GM06990 (cell line): ENCODE measurements at regions not wholly inside any gene's neighbourhood (a gene's known extent, or its start where the extent isn't known, plus 50 kb on each side); places are given as distances from the start of the nearest gene placed in this dataset.

Source experiments
- DNase-seq: peaks from one replicate; pipeline ENCODE4 v3.0.0-alpha.2; 2011; ENCODE audit not compliant: insufficient read length; ENCODE audit errors: extremely low read depth
- H3K27me3 ChIP-seq: replicated peaks from 2 replicates; pipeline ENCODE4 v1.6.0; 2011; ENCODE audit warnings: low read length; ENCODE audit not compliant: control insufficient read depth, insufficient read depth
- H3K36me3 ChIP-seq: 2 replicates; pipeline ENCODE4 v1.5.1; 2011; ENCODE audit warnings: low read length; ENCODE audit not compliant: control insufficient read depth, insufficient read depth
- H3K4me3 ChIP-seq: replicated peaks from 2 replicates; pipeline ENCODE4 v1.5.1; 2011; ENCODE audit warnings: low read depth, mild to moderate bottlenecking, control low read depth, low read length
- TF ChIP-seq, protein P1 (sequence below): IDR thresholded peaks from 2 replicates; pipeline ENCODE4 v1.5.1; 2011; ENCODE audit warnings: low read length, control low read depth, mild to moderate bottlenecking, inconsistent platforms; ENCODE audit not compliant: insufficient read depth, poor library complexity, severe bottlenecking

DNA sequence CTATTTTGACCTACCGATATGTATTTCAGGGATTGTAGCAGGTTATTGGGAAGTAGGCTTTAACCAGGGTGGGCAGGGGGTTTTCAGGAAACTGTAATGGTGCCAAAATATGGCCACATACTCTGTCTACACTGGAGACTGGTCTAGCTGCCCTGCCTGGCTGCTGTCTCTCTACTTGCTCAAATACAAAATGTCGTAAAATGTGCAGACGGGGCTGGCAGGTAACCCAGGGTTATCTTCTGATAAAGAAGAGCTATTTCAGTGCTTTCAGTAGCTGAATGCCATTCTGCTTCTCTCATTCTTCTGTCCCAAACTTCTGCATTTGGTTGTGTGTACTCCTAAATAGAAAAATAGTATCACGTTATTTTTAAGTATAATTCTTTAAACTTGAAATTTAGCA lies 616.2 kb downstream of the EPM2A start:
- TF ChIP-seq, protein P1, sequence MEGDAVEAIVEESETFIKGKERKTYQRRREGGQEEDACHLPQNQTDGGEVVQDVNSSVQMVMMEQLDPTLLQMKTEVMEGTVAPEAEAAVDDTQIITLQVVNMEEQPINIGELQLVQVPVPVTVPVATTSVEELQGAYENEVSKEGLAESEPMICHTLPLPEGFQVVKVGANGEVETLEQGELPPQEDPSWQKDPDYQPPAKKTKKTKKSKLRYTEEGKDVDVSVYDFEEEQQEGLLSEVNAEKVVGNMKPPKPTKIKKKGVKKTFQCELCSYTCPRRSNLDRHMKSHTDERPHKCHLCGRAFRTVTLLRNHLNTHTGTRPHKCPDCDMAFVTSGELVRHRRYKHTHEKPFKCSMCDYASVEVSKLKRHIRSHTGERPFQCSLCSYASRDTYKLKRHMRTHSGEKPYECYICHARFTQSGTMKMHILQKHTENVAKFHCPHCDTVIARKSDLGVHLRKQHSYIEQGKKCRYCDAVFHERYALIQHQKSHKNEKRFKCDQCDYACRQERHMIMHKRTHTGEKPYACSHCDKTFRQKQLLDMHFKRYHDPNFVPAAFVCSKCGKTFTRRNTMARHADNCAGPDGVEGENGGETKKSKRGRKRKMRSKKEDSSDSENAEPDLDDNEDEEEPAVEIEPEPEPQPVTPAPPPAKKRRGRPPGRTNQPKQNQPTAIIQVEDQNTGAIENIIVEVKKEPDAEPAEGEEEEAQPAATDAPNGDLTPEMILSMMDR: no peak
- Histone ChIP-seq H3K4me3 (no peak overlapping the region), H3K27me3 (no peaks in the 10 kb centered on the region), H3K36me3 (no peaks in the 10 kb centered on the region)
- DNase-seq: no peak

DNA sequence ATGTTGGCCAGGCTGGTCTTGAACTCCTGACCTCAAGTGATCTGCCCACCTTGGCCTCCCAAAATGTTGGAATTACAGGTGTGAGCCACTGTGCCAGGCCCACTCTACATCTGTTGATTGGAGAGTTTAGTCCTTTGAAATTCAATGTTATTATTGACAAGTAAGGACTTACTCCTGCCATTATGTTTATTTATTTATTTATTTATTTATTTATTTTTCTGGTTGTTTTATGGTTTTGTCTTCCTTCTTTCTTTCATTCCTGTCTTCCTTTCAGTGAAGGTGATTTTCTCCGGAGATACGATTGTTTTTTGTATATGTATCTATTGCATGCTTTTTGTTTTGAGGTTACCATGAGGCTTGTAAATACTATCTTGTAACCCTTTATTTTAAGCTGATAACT lies 602.6 kb downstream of the EPM2A start:
- Histone ChIP-seq H3K27me3 (no peaks in the 10 kb centered on the region; the same call in 1 of the 2 replicates), H3K36me3 (no peaks in the 10 kb centered on the region), H3K4me3 (no peak overlapping the region)
- TF ChIP-seq, protein P1: no peak
- DNase-seq: no peak

DNA sequence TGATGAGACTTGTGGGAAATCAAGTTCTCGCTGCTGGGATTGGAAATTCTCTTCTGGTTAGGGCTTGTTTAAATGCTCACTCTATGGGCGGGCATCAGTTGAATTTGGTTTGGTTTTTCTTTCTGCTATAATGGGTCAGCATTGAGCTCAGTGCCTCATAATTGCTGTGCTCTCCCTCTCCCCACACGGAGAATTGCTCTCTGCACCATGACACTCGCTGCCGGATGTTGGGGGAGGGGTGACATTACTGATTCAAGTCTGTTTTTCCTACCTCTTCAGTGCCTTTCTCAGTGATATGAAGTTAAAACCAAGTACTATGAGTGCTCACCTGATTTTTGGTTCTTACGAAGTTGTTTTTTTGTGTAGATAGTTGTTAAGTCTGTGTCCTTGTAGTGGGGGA lies 599.6 kb downstream of the EPM2A start:
- no peak overlapping the region for H3K4me3 ChIP-seq
- TF ChIP-seq, protein P1: no peak
- no peak for DNase-seq
- H3K36me3 ChIP-seq: no peaks in the 10 kb centered on the region
- no peaks in the 10 kb centered on the region for H3K27me3 ChIP-seq

- no peak for DNase-seq
- H3K36me3 ChIP-seq: no peaks in the 10 kb centered on the region
- H3K27me3 ChIP-seq: no peaks in the 10 kb centered on the region
- TF ChIP-seq, protein P1: peak; percentile 14
- H3K4me3 ChIP-seq: no peak overlapping the region
Observed at GRCh38 chr6:145137425-145137824, 597.9 kb downstream of the EPM2A start.

DNA sequence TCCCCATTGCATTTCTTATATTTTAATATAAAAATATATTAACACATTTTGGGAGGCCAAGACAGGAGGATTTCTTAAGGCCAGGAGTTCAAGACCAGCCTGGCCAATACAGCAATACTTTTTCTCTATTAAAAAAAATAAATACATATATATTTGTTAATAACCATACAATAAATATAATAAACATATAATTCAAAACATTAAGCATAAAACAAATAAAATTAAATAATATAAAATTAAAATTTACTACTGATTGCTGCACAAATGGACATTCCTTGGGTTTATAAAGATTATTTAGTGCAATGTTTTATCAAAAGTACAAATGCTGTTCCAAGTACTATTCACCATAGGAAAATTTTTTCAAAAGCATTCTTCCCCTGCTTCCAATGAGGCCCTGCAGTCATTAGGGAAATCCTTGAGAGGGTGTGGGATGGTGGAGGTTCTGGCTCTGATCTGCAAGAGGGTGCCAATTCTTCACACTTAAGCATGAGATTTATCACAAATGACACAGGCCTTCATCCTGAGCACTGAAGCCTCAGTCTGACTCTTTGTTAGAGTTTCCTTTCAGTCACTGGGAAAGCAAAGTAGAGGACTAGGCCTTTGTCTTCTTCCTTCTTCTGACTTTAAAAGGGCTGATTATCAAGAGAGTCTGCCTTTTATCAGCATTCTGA lies 596.7 kb downstream of the EPM2A start:
- no peaks in the 10 kb centered on the region for H3K36me3 ChIP-seq
- no peak for DNase-seq
- no peaks in the 10 kb centered on the region for H3K27me3 ChIP-seq
- no peak overlapping the region for H3K4me3 ChIP-seq
- TF ChIP-seq, protein P1: no peak
